HG03025 (cell line): ENCODE measurements at regions not wholly inside any gene's neighbourhood (a gene's known extent, or its start where the extent isn't known, plus 50 kb on each side); places are given as distances from the start of the nearest gene placed in this dataset.
"Not testable (repeated sequence)": the region's sequence is repeated elsewhere in the genome, so short reads cannot be mapped to it uniquely, and the experiment has no call there.

Experiments
- ATAC-seq: cut with Tn5 transposase; IDR thresholded peaks from one replicate; pipeline ENCODE4 v1.9.1; 2021; ENCODE audit warnings: mild to moderate bottlenecking, moderate library complexity; ENCODE audit not compliant: unreplicated experiment, low FRiP score

GRCh38 chr1:222084048-222084447, 342.2 kb upstream of the DUSP10 start:
- ATAC-seq, result no peak

DNA sequence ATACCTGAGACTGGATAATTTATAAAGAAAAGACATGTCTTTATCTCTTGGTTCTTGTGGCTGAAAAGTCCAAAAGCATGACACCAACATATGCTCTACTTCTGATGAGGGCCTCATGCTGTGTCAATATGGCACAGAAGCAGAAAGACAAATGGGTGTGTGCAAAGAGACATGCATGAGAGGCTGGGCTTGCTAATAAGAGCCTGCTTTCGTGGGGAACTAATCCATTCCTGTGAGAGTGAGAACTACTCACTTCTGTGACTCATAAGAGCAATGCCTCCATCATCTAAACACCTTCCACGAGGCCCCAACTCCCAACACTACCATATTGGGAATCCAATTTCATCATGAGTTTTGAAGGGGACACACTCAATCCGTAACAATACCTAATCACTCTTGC, 340.0 kb upstream of the DUSP10 start:
- no peak for ATAC-seq

GRCh38 chr1:222079566-222079965, 337.7 kb upstream of the DUSP10 start:
- no peak for ATAC-seq

- ATAC-seq, result no peak
Measured at GRCh38 chr1:222077206-222077605, 335.3 kb upstream of the DUSP10 start.

GRCh38 chr1:222074317-222074716, 332.4 kb upstream of the DUSP10 start:
- ATAC-seq, result no peak

DNA sequence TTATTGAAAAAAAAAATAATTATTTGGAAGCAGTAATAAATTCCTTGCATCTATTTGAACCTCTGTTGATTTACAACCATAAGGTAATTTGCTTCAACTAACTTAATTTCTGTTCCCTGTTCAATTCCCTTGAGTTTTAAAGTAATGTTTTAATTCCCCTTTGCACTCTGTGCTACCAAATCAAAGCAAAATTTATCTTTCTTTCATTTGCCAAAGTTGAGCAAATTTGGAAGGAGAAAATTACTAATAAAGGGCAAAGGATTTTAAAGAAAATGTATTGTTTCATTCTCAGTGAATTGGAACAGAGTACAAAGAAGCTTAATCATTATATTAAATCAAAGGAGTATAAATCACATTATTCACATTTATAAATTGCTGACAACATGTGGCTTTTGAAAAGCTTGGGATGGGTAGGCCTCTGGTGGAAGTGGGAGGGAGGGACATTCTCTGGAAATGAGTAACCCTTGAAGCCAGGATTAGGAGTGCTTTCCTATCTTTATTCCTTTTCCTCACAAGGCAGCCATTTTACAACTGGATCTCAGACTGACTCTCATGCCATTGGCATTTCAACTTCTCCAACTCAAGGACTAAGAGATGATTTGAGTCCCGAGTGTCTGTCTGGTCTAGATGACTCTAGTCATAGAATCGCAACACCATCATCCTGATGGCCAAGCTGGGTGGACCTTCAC, 331.6 kb upstream of the DUSP10 start:
- ATAC-seq, result no peak

- no peak for ATAC-seq
Measured at GRCh38 chr1:222071387-222071786, 329.5 kb upstream of the DUSP10 start.

GRCh38 chr1:222068937-222069336, 327.0 kb upstream of the DUSP10 start:
- no peak for ATAC-seq

DNA sequence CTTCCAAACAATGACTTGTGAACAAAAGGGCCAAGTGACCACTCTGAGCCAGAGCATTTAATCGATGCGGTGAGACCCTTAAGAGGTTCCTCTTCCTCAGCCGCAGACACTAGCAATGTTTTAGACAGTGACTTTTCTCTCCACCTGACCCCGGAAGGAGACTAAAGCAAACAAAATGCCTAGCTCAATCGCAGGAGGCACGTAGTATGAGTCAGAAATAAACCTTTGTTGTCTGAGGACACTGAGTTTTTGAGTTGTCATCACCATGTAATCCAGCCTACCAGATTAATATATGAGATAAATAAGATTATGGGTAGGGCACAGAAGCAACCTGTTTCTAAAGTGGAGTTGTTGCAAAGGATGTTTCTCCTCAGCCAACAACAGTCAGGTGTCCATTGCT, 326.2 kb upstream of the DUSP10 start:
- ATAC-seq, result no peak

GRCh38 chr1:222066539-222066938, 324.6 kb upstream of the DUSP10 start:
- no peak for ATAC-seq

DNA sequence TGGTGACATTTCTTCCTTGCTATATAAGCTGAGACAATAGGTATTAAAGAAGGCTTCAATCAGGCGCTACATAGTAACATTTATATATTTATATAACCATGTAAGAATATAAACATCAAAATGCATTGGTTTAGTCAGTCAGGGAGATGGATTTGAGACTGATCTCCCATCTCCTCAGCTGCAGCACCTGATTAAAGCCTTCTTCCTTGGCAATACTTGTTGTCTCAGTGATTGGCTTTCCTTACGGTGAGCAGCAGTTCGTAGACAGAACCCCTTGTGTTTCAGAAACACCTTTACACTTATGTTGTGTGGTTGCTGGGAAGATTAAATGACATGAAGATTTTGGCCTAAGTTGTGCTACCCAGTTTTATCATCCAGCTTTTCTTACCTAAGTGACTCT, 323.3 kb upstream of the DUSP10 start:
- no peak for ATAC-seq

DNA sequence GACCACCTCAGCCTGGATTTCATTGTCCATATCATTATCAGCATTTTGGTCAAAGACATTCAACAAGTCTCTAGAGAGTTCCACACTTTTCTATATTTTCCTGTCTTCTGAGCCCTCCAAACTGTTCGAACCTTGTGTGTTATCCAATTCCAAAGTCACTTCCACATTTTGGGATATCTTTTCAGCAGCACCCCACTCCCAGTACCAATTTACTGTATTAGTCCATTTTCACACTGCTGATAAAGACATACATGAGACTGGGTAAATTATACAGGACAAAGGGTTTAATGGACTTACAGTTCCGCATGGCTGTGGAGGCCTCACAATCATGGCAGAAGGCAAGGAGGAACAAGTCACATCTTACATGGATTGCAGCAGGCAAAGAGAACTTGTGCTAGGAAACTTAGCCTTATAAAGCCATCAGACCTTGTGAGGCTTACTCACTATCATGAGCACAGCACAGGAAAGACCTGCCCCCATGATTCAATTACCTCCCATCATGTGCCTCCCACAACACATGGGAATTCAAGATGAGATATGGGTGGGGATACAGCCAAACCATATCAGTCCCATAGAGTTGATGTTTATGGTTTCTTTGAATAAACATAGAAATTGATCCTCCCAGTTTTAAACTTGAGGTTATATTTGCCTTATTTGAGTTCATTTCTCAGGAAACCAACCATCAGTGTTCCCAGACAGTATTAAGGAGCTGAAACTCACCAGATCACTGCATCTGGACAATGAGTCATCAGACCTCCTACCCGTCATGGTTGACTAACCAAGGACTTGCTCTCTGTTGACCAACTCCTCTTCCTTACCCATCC, 322.7 kb upstream of the DUSP10 start:
- no peak for ATAC-seq

DNA sequence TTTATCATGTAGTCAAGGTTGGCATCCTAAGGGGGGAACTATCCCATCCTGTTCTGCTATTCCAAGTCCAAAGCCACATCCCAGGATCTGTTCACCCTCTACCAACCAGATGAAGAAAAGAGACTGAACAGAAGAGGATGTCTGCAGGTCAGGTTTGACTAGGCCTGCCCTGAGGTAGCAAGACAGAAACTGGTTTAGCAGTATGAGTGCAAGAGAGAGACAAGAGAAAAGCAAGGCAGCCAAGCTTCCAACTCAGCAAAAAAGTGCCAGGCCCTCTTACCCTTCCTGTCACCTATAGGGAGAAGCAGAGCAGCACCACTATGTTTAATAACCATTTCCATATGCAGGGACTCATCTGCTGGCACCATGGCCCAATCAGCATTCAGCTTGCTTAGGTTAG, 320.8 kb upstream of the DUSP10 start:
- no peak for ATAC-seq

GRCh38 chr1:222061711-222062359, 319.9 kb upstream of the DUSP10 start:
- ATAC-seq, result no peak

DNA sequence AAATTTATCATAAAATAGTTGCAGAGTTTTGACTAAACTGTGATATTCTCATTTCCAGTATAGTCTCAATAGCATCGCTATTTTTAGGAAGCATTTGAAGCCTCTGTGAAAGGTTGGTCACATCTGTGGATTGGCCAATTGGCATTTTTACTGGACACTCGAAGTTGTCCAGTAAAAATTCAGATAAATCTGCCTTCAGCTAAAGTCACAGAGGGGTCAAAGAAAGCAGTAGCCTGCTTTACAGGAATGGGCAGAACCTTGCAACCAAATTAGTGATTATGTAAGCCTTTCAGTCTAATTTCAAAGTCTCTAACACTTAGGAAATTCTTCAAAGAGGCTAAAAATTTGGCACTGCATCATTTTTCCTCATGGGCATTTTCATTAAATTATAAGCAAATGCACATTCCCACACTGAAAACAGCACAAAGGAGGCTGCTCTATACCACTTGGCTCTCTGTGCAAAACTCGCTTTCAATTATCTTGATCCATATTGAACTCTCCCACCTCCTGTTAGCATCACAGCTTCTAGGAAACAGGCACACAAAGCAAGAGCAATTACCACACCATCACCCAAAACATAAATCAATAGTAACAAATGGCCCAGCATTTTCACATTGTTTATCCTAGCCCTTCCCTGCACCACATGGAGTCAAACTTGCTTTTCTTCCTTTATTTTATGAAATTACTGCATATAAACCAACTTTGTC, 318.5 kb upstream of the DUSP10 start:
- ATAC-seq, result no peak

DNA sequence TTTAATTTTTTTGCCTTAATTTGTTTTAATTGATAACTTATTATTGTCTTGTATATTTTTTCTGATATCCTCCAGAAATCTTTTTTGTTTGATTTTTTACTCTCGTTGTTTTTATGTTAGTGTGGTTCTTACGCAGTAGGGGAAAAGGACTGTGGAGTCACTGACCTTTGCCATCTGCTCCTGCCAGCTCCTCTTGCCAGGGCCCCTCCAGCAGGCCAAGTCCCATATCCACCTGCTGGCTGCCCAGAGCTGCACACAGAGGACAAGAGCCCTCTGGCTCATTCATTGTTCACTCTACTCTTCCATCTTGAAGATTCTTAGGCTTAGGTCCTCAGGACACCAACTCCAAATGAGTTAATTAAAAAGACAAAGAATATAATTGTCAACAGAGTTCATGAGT, 316.4 kb upstream of the DUSP10 start:
- ATAC-seq, result no peak

GRCh38 chr1:222057162-222057561, 315.3 kb upstream of the DUSP10 start:
- no peak for ATAC-seq

- ATAC-seq, result no peak
Measured at GRCh38 chr1:222054416-222054815, 312.5 kb upstream of the DUSP10 start.

DNA sequence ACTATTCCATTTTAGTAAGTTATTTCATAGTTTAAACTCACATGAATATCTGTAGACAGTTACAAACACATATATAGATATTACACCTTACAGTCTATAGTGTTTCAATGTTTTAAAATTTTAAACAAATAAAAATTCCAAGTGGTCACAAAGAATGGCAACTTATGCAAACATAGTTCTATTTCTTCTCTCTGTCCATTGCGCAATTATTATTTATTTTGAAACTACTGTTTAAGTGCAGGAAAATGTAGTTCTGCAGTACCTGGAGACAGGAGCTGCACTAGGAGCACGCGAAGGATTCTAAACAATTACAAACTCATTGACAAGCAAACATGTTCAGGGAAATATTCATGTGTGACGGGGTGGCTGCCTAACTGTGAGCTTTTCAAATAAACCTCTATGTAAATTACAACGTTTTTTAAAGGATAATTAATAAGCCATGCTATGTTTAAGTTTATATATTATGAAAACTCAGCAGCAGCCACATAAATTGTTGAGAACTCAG, 312.0 kb upstream of the DUSP10 start:
- no peak for ATAC-seq

DNA sequence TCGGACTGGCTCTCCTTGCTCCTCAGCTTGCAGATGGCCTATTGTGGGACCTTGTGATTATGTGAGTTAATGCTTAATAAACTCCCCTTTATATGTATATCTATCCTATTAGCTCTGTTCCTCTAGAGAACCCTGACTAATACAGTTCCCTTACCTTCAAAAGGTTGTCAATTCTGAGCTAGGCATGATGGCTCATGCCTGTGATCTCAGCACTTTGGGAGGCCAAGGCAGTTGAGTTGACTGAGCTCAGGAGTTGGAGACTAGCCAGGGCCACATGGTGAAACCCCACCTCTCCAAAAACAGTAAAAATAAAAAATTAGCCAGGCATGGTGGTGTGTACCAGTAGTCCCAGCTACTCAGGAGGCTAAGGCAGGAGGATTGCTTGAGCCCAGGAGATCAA, 309.4 kb upstream of the DUSP10 start:
- ATAC-seq, result not testable (repeated sequence)

DNA sequence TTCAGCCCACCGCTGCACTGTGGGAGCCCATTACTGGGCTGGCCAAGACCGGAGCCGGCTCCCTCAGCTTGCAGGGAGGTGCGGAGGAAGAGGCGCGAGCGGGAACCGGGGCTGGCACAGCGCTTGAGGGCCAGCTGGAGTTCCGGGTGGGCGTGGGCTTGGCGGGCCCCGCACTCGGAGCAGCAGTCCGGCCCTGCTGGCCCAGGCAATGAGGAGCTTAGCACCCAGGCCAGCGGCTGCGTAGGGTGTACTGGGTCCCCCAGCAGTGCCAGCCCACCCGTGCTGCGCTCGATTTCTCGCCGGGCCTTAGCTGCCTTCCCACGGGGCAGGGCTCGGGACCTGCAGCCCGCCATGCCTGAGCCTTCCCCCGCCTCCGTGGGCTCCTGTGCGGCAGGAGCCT, 307.8 kb upstream of the DUSP10 start:
- ATAC-seq, result not testable (repeated sequence)
